ENCODE measurements at regions not wholly inside any gene's neighbourhood (a gene's known extent, or its start where the extent isn't known, plus 50 kb on each side); places are given as distances from the start of the nearest gene placed in this dataset.

DNA sequence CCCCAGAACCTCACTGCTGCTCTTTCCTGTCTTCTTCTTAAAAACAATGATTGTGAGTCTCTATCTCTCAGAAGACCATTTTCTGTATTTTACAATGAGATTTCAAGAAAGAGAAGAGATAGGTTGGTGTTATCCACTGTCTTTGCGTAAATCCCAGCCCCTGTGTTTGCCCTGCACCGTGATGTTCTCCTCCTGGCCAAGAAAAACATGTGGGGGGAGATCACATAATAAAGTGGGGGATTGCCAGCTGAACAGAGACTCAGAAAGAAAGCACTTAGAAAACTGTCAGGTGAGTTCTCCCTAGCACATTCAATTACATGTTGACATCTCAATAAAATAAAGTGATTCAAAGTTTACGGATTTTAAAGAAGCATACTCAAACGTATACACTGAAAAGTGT lies 105.0 kb upstream of the PITRM1 start:
- peaks cover 14% of the 10 kb centered on the region for H3K36me3 Mint-ChIP-seq (ENCODE audit: low read depth, unreplicated experiment)
- DNase-seq (ENCODE audit: low spot score), result no peak
- peak overlapping the region; percentile 87 for H3K27ac Mint-ChIP-seq (ENCODE audit: unreplicated experiment)
- peaks cover 67% of the 10 kb centered on the region for H3K4me1 Mint-ChIP-seq (ENCODE audit: unreplicated experiment)
- H3K4me3 Mint-ChIP-seq (ENCODE audit: unreplicated experiment), result no peak overlapping the region
- TF ChIP-seq, protein P1, sequence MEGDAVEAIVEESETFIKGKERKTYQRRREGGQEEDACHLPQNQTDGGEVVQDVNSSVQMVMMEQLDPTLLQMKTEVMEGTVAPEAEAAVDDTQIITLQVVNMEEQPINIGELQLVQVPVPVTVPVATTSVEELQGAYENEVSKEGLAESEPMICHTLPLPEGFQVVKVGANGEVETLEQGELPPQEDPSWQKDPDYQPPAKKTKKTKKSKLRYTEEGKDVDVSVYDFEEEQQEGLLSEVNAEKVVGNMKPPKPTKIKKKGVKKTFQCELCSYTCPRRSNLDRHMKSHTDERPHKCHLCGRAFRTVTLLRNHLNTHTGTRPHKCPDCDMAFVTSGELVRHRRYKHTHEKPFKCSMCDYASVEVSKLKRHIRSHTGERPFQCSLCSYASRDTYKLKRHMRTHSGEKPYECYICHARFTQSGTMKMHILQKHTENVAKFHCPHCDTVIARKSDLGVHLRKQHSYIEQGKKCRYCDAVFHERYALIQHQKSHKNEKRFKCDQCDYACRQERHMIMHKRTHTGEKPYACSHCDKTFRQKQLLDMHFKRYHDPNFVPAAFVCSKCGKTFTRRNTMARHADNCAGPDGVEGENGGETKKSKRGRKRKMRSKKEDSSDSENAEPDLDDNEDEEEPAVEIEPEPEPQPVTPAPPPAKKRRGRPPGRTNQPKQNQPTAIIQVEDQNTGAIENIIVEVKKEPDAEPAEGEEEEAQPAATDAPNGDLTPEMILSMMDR (IDR thresholded peaks at IDR 0.05; ENCODE audit: unreplicated experiment), result no peak
- H3K27me3 Mint-ChIP-seq (ENCODE audit: unreplicated experiment), result peaks cover 9% of the 10 kb centered on the region
- H3K9me3 Mint-ChIP-seq (ENCODE audit: unreplicated experiment), result no peaks in the 10 kb centered on the region

DNA sequence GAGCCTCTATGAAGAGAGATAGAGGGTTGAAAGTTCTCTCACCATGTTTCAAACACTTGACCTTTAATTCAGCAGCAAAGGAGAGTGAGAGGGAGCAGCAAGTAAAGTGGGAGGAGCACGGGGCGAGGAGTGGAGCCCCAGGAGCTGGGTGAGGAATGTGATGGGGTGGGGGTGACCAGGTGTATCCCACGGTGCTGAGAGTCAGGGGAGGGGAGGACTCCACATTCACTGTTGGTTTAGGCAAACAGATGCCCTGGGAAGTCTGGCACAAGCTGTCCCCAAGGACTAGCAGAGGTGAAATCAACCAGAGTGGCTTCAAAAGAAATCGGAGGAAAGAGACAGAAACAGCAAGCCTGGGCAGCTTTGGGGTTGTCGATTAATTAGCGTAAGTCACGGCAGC lies 101.8 kb upstream of the PITRM1 start:
- H3K27me3 Mint-ChIP-seq (ENCODE audit: unreplicated experiment), result peaks cover 11% of the 10 kb centered on the region
- TF ChIP-seq, protein P1 (IDR thresholded peaks at IDR 0.05; ENCODE audit: unreplicated experiment), result no peak
- peaks cover 14% of the 10 kb centered on the region for H3K36me3 Mint-ChIP-seq (ENCODE audit: low read depth, unreplicated experiment)
- H3K4me3 Mint-ChIP-seq (ENCODE audit: unreplicated experiment), result no peak overlapping the region
- H3K27ac Mint-ChIP-seq (ENCODE audit: unreplicated experiment), result peak overlapping the region; percentile 92
- no peak for DNase-seq (ENCODE audit: low spot score)
- peaks cover 79% of the 10 kb centered on the region for H3K4me1 Mint-ChIP-seq (ENCODE audit: unreplicated experiment)
- no peaks in the 10 kb centered on the region for H3K9me3 Mint-ChIP-seq (ENCODE audit: unreplicated experiment)

DNA sequence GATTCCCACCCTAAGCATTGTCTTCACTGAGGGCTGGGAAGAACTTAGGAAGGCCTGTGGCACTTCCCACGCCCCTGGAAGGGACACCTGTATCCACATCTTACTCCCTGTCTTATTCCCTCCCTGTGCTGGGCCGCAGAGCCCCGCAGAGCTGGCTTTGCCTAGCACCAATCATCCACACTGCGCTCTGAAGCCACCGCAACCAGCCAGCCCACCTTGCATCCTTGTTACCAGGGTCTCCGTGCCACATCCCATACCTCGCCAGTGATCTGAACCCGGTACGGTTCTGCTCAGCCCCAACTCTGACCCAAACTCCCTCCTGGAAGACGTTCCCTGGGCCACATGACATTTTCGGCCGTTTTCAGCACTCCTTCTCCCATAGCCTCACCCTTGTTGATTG lies 101.4 kb upstream of the PITRM1 start:
- H3K9me3 Mint-ChIP-seq (ENCODE audit: unreplicated experiment), result no peaks in the 10 kb centered on the region
- no peak overlapping the region for H3K4me3 Mint-ChIP-seq (ENCODE audit: unreplicated experiment)
- DNase-seq (ENCODE audit: low spot score), result no peak
- peaks cover 14% of the 10 kb centered on the region for H3K36me3 Mint-ChIP-seq (ENCODE audit: low read depth, unreplicated experiment)
- H3K27me3 Mint-ChIP-seq (ENCODE audit: unreplicated experiment), result peaks cover 11% of the 10 kb centered on the region
- TF ChIP-seq, protein P1 (IDR thresholded peaks at IDR 0.05; ENCODE audit: unreplicated experiment), result no peak
- peak overlapping the region; percentile 92 for H3K27ac Mint-ChIP-seq (ENCODE audit: unreplicated experiment)
- peaks cover 79% of the 10 kb centered on the region for H3K4me1 Mint-ChIP-seq (ENCODE audit: unreplicated experiment)

DNA sequence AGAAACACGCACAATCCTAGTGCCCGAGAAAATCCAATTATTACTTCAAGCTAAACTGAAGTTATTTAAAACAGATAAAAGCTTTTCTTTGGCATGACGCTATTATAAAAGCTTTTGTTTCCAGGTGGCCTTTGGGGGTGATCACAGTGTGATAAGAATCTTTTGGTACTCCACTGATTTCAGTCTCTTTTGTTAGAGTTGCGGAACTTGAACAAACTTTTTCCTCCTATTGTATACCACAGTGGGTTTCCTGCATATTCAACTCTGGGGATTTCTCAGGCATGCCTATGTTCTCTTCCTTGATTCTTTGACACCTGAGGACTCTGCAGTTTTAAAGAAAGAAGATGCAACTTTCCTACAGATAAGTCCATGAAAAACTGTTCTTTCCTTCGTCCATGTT lies 99.7 kb upstream of the PITRM1 start:
- Mint-ChIP-seq H3K27ac (ENCODE audit: unreplicated experiment) (peak overlapping the region; percentile 98), H3K4me1 (ENCODE audit: unreplicated experiment) (peaks cover 73% of the 10 kb centered on the region), H3K27me3 (ENCODE audit: unreplicated experiment) (peaks cover 11% of the 10 kb centered on the region), H3K9me3 (ENCODE audit: unreplicated experiment) (no peaks in the 10 kb centered on the region), H3K4me3 (ENCODE audit: unreplicated experiment) (no peak overlapping the region), H3K36me3 (ENCODE audit: low read depth, unreplicated experiment) (peaks cover 14% of the 10 kb centered on the region)
- no peak for DNase-seq (ENCODE audit: low spot score)
- TF ChIP-seq, protein P1 (IDR thresholded peaks at IDR 0.05; ENCODE audit: unreplicated experiment), result no peak

DNA sequence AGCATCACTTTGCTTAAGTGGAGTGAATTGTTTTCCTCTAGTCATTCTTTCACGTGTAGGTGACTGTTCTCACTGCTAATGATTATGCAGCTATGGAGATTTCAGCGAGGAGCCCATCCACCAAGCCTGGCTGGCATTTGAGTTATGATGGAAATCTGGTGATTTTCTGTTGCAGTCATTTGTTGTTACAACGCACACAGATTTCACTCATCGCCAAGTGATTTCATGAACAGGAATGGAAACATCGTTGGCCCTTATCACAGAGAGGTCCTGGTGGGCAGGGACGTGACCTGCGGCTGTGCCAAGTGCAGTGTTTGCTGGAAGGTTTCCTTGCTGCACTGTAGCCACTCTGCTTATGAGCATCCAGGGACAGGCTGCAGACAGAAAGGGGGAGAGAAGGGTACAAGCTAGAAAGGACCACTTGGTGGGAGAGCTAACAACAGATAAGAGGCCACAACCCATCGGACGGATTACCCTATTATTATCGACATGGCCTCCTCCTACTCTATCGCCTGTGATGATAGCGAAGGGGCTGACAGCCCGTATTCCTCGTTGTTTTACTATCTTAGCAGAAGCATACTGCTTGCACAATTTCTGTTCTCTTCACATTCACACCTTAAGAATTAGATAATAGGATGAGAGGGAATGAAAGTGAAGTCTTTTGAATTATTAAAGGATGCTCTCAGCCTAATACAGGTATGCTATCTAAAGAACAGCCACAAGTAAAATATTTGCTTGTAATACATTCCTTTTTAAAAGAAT lies 99.0 kb upstream of the PITRM1 start:
- no peaks in the 10 kb centered on the region for H3K9me3 Mint-ChIP-seq (ENCODE audit: unreplicated experiment)
- H3K27ac Mint-ChIP-seq (ENCODE audit: unreplicated experiment), result peak overlapping the region; percentile 95
- no peak for DNase-seq (ENCODE audit: low spot score)
- peaks cover 10% of the 10 kb centered on the region for H3K27me3 Mint-ChIP-seq (ENCODE audit: unreplicated experiment)
- TF ChIP-seq, protein P1 (IDR thresholded peaks at IDR 0.05; ENCODE audit: unreplicated experiment), result no peak
- H3K4me1 Mint-ChIP-seq (ENCODE audit: unreplicated experiment), result peaks cover 66% of the 10 kb centered on the region
- H3K4me3 Mint-ChIP-seq (ENCODE audit: unreplicated experiment), result no peak overlapping the region
- peaks cover 10% of the 10 kb centered on the region for H3K36me3 Mint-ChIP-seq (ENCODE audit: low read depth, unreplicated experiment)

Data from endothelial cell (in vitro differentiated cells).